ENCODE measurements at regions not wholly inside any gene's neighbourhood (a gene's known extent, or its start where the extent isn't known, plus 50 kb on each side); places are given as distances from the start of the nearest gene placed in this dataset.

GRCh38 chr14:25120261-25120660 lies 70.3 kb upstream of the STXBP6 start:
- H3K27me3 ChIP-seq (ENCODE audit: control insufficient read depth in 1 of 2, insufficient read depth in 2 of 2, low read length in 2 of 2): peaks cover 0 to 5% of the 10 kb centered on the region in 2 experiments
- H3K9me3 ChIP-seq (ENCODE audit: control insufficient read depth in 1 of 2, insufficient read depth in 1 of 2, low read length in 2 of 2): no peaks in the 10 kb centered on the region
- Mint-ChIP-seq H3K27me3 (peaks cover under 1% of the 10 kb centered on the region), H3K36me3 (ENCODE audit: low read depth) (no peaks in the 10 kb centered on the region), H3K9me3 (no peaks in the 10 kb centered on the region), H3K27ac (no peak overlapping the region), H3K4me1 (ENCODE audit: low read depth) (no peaks in the 10 kb centered on the region), H3K4me3 (no peak overlapping the region)
- TF ChIP-seq, protein P1, sequence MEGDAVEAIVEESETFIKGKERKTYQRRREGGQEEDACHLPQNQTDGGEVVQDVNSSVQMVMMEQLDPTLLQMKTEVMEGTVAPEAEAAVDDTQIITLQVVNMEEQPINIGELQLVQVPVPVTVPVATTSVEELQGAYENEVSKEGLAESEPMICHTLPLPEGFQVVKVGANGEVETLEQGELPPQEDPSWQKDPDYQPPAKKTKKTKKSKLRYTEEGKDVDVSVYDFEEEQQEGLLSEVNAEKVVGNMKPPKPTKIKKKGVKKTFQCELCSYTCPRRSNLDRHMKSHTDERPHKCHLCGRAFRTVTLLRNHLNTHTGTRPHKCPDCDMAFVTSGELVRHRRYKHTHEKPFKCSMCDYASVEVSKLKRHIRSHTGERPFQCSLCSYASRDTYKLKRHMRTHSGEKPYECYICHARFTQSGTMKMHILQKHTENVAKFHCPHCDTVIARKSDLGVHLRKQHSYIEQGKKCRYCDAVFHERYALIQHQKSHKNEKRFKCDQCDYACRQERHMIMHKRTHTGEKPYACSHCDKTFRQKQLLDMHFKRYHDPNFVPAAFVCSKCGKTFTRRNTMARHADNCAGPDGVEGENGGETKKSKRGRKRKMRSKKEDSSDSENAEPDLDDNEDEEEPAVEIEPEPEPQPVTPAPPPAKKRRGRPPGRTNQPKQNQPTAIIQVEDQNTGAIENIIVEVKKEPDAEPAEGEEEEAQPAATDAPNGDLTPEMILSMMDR (IDR thresholded peaks at IDR 0.05): no peak
- no peaks in the 10 kb centered on the region for H3K36me3 ChIP-seq (ENCODE audit: insufficient read depth, low read length)
- H3K4me3 ChIP-seq (ENCODE audit: low read length): no peak overlapping the region
- ChIA-PET POLR2A (no interaction called here), CTCF (no interaction called here)
- ATAC-seq (ENCODE audit: poor library complexity) (no peak), DNase-seq (no peak)
- no peak overlapping the region for H3K27ac ChIP-seq (ENCODE audit: low read depth in 1 of 2, low read length in 2 of 2)
- no peaks in the 10 kb centered on the region for H3K4me1 ChIP-seq (ENCODE audit: insufficient read depth, low read length)
- intact Hi-C loops (cut with DNase I, micrococcal nuclease): no loop called here

GRCh38 chr14:25118671-25119070 lies 68.7 kb upstream of the STXBP6 start:
- no peaks in the 10 kb centered on the region for H3K4me1 Mint-ChIP-seq (ENCODE audit: low read depth)
- H3K4me3 Mint-ChIP-seq: no peak overlapping the region

GRCh38 chr14:25117342-25117741 lies 67.4 kb upstream of the STXBP6 start:
- H3K4me1 ChIP-seq (ENCODE audit: insufficient read depth, low read length): no peaks in the 10 kb centered on the region
- peaks cover 0 to 3% of the 10 kb centered on the region in 2 experiments for H3K9me3 ChIP-seq (ENCODE audit: control insufficient read depth in 1 of 2, insufficient read depth in 1 of 2, low read length in 2 of 2)
- H3K4me3 Mint-ChIP-seq: no peak overlapping the region
- H3K36me3 ChIP-seq (ENCODE audit: insufficient read depth, low read length): no peaks in the 10 kb centered on the region
- POLR2A ChIA-PET: no interaction called here
- TF ChIP-seq, protein P1 (IDR thresholded peaks at IDR 0.05): no peak
- DNase-seq (no peak), ATAC-seq (ENCODE audit: poor library complexity) (no peak)
- H3K36me3 Mint-ChIP-seq (ENCODE audit: low read depth): no peaks in the 10 kb centered on the region
- H3K4me3 ChIP-seq (ENCODE audit: low read length): no peak overlapping the region
- intact Hi-C loops (cut with DNase I, micrococcal nuclease): no loop called here
- peaks cover 0 to 15% of the 10 kb centered on the region in 2 experiments for H3K27me3 ChIP-seq (ENCODE audit: control insufficient read depth in 1 of 2, insufficient read depth in 2 of 2, low read length in 2 of 2)
- no peak overlapping the region for H3K27ac ChIP-seq (ENCODE audit: low read depth in 1 of 2, low read length in 2 of 2)
- H3K27me3 Mint-ChIP-seq: peaks cover 3% of the 10 kb centered on the region
- CTCF ChIA-PET: no interaction called here
- H3K4me1 Mint-ChIP-seq (ENCODE audit: low read depth): no peaks in the 10 kb centered on the region
- no peaks in the 10 kb centered on the region for H3K9me3 Mint-ChIP-seq
- H3K27ac Mint-ChIP-seq: no peak overlapping the region

More at GRCh38 chr14:25118671-25119070, 68.7 kb upstream of the STXBP6 start:
- Mint-ChIP-seq H3K9me3 (no peaks in the 10 kb centered on the region), H3K36me3 (ENCODE audit: low read depth) (no peaks in the 10 kb centered on the region), H3K27me3 (peaks cover 3% of the 10 kb centered on the region), H3K27ac (no peak overlapping the region)
- DNase-seq (no peak), ATAC-seq (ENCODE audit: poor library complexity) (no peak)
- POLR2A ChIA-PET: no interaction called here
- Histone ChIP-seq H3K4me1 (ENCODE audit: insufficient read depth, low read length) (no peaks in the 10 kb centered on the region), H3K36me3 (ENCODE audit: insufficient read depth, low read length) (no peaks in the 10 kb centered on the region), H3K27me3 (ENCODE audit: control insufficient read depth in 1 of 2, insufficient read depth in 2 of 2, low read length in 2 of 2) (peaks cover 0 to 13% of the 10 kb centered on the region in 2 experiments), H3K4me3 (ENCODE audit: low read length) (no peak overlapping the region), H3K9me3 (ENCODE audit: control insufficient read depth in 1 of 2, insufficient read depth in 1 of 2, low read length in 2 of 2) (no peaks in the 10 kb centered on the region), H3K27ac (ENCODE audit: low read depth in 1 of 2, low read length in 2 of 2) (no peak overlapping the region)
- CTCF ChIA-PET: no interaction called here
- intact Hi-C loops (cut with DNase I, micrococcal nuclease): no loop called here
- TF ChIP-seq, protein P1 (IDR thresholded peaks at IDR 0.05): no peak

All from CD4-positive, alpha-beta T cell (primary cell).